ENCODE measurements at regions not wholly inside any gene's neighbourhood (a gene's known extent, or its start where the extent isn't known, plus 50 kb on each side); places are given as distances from the start of the nearest gene placed in this dataset.

DNA sequence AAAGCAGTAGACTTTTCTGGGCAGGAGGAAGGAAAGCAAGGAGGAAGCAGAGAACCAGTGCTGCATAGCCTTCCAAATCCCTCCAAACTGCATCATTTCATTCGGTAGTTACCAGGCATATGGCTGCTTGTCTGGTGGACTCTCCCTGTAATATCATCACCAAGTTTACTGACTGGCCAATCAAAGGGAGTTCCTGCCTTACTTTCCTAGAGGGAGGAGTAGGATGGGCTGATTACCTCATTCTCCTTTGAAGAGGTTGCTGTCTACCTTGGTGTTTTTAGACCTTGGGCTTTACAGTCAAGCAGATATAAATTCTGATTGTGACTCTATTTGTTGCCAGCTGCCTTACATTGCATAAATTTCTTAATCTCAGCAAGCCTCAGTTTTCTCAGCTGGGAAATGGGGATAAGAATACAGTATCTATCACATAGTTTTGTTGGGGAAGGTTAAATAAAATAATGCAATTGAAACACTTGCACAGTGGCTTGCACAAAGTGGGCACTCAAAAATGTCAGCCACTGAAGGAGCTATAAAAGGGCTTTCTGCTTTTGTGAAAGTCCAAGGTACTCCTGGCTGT lies 297.3 kb upstream of the PROX1 start:
- no peak overlapping the region for H3K27ac Mint-ChIP-seq
- H3K36me3 Mint-ChIP-seq, result no peaks in the 10 kb centered on the region
- TF ChIP-seq, protein P1, sequence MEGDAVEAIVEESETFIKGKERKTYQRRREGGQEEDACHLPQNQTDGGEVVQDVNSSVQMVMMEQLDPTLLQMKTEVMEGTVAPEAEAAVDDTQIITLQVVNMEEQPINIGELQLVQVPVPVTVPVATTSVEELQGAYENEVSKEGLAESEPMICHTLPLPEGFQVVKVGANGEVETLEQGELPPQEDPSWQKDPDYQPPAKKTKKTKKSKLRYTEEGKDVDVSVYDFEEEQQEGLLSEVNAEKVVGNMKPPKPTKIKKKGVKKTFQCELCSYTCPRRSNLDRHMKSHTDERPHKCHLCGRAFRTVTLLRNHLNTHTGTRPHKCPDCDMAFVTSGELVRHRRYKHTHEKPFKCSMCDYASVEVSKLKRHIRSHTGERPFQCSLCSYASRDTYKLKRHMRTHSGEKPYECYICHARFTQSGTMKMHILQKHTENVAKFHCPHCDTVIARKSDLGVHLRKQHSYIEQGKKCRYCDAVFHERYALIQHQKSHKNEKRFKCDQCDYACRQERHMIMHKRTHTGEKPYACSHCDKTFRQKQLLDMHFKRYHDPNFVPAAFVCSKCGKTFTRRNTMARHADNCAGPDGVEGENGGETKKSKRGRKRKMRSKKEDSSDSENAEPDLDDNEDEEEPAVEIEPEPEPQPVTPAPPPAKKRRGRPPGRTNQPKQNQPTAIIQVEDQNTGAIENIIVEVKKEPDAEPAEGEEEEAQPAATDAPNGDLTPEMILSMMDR (IDR thresholded peaks at IDR 0.05; ENCODE audit: unreplicated experiment), result no peak
- H3K4me1 Mint-ChIP-seq, result peaks cover 8% of the 10 kb centered on the region
- no peak for DNase-seq (ENCODE audit: low spot score in 2 of 2, unreplicated experiment in 2 of 2)
- H3K4me3 Mint-ChIP-seq, result no peak overlapping the region
- H3K9me3 Mint-ChIP-seq, result no peaks in the 10 kb centered on the region
- peaks cover 7% of the 10 kb centered on the region for H3K27me3 Mint-ChIP-seq (ENCODE audit: low read depth)

- TF ChIP-seq, protein P1 (IDR thresholded peaks at IDR 0.05; ENCODE audit: unreplicated experiment), result no peak
- Mint-ChIP-seq H3K4me1 (peaks cover 8% of the 10 kb centered on the region), H3K27ac (no peak overlapping the region), H3K36me3 (no peaks in the 10 kb centered on the region), H3K9me3 (no peaks in the 10 kb centered on the region), H3K4me3 (no peak overlapping the region), H3K27me3 (ENCODE audit: low read depth) (peaks cover 12% of the 10 kb centered on the region)
- no peak for DNase-seq (ENCODE audit: low spot score in 2 of 2, unreplicated experiment in 2 of 2)
Measured at GRCh38 chr1:213692321-213692720, 295.5 kb upstream of the PROX1 start.

GRCh38 chr1:213693864-213694263 lies 293.9 kb upstream of the PROX1 start:
- H3K4me3 Mint-ChIP-seq, result no peak overlapping the region

DNA sequence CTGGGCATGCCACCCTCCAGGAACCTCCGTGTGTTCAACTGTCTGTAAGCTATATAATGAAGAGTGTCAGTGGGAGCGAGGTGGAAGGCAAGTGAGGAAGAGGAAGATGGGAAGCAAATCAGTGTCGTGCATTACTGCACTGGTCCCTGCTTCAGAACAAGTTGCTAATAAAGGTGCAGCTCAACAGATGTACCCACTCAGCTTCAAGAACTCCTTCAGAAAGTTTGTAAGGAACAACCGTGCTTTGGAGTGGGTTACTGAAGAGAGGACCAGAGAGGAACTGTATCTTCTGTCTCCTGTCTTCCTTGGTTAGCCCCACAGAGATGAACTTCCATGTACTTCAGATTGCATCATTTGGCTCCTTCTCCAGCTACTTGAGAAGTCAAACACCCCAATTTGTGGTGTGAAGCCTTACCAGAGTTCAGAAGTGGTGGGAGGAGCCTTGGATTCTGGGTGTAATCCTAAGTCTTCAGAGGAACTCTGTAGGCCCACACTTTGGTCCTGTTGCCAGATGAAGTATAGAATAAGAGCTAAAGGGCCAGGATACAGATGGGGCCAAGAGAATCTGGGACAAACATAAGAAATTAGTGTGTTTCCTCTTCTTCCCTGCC lies 290.5 kb upstream of the PROX1 start:
- DNase-seq (ENCODE audit: low spot score in 2 of 2, unreplicated experiment in 2 of 2), result no peak
- H3K36me3 Mint-ChIP-seq, result no peaks in the 10 kb centered on the region
- H3K27ac Mint-ChIP-seq, result no peak overlapping the region
- H3K9me3 Mint-ChIP-seq, result peaks cover 15% of the 10 kb centered on the region
- peaks cover 14% of the 10 kb centered on the region for H3K27me3 Mint-ChIP-seq (ENCODE audit: low read depth)
- H3K4me3 Mint-ChIP-seq, result no peak overlapping the region
- TF ChIP-seq, protein P1 (IDR thresholded peaks at IDR 0.05; ENCODE audit: unreplicated experiment), result no peak
- no peaks in the 10 kb centered on the region for H3K4me1 Mint-ChIP-seq

More at GRCh38 chr1:213693864-213694263, 293.9 kb upstream of the PROX1 start:
- H3K27ac Mint-ChIP-seq, result no peak overlapping the region
- TF ChIP-seq, protein P1 (IDR thresholded peaks at IDR 0.05; ENCODE audit: unreplicated experiment), result no peak
- DNase-seq (ENCODE audit: low spot score in 2 of 2, unreplicated experiment in 2 of 2), result no peak
- no peaks in the 10 kb centered on the region for H3K36me3 Mint-ChIP-seq
- peaks cover 15% of the 10 kb centered on the region for H3K27me3 Mint-ChIP-seq (ENCODE audit: low read depth)
- H3K4me1 Mint-ChIP-seq, result no peaks in the 10 kb centered on the region
- no peaks in the 10 kb centered on the region for H3K9me3 Mint-ChIP-seq

GRCh38 chr1:213698092-213698702 lies 289.6 kb upstream of the PROX1 start:
- Mint-ChIP-seq H3K27ac (no peak overlapping the region), H3K36me3 (no peaks in the 10 kb centered on the region), H3K4me3 (no peak overlapping the region), H3K4me1 (no peaks in the 10 kb centered on the region), H3K9me3 (peaks cover 23% of the 10 kb centered on the region), H3K27me3 (ENCODE audit: low read depth) (peaks cover 14% of the 10 kb centered on the region)
- no peak for DNase-seq (ENCODE audit: low spot score in 2 of 2, unreplicated experiment in 2 of 2)
- TF ChIP-seq, protein P1 (IDR thresholded peaks at IDR 0.05; ENCODE audit: unreplicated experiment), result no peak

Data from mesothelial cell of epicardium (in vitro differentiated cells).